A549 (cell line): ENCODE measurements at regions not wholly inside any gene's neighbourhood (a gene's known extent, or its start where the extent isn't known, plus 50 kb on each side); places are given as distances from the start of the nearest gene placed in this dataset.

Experiments
- CEBPB ChIP-seq, 2 experiments: fragments of >200 bp in 1 of 2; sonication (Bioruptor Twin) in 1 of 2; formaldehyde crosslinking in 1 of 2; IDR thresholded peaks; 2 replicates each; pipeline ENCODE4 v1.6.1; 2012 to 2016
- CTCF ChIP-seq: fragments of >200 bp; sonication (Bioruptor Twin); formaldehyde crosslinking; IDR thresholded peaks from 3 replicates; pipeline ENCODE4 v1.5.1; 2016
- ELK1 ChIP-seq: fragments of 150-350 bp; IDR thresholded peaks from 2 replicates; pipeline ENCODE4 v1.6.1; 2014; ENCODE audit warnings: low read depth, mild to moderate bottlenecking, low read length
- EP300 ChIP-seq, 2 experiments: fragments of >200 bp; sonication (Bioruptor Twin); formaldehyde crosslinking; IDR thresholded peaks; 2 replicates in 1 of 2; 3 replicates in 1 of 2; pipeline ENCODE4 v1.6.1; 2016 to 2017
- MAX ChIP-seq: IDR thresholded peaks from 2 replicates; pipeline ENCODE4 v1.6.1; 2012
- MYC ChIP-seq: IDR thresholded peaks from 2 replicates; pipeline ENCODE4 v1.6.1; 2012; ENCODE audit warnings: mild to moderate bottlenecking, inconsistent platforms, low read length, improper control_type of control experiment, borderline replicate concordance
- NFE2L2 ChIP-seq: fragments of 150-350 bp; conservative IDR thresholded peaks from 2 replicates; pipeline ENCODE4 v1.6.1; 2014; ENCODE audit warnings: low read length
- POLR2A ChIP-seq: IDR thresholded peaks from 2 replicates; pipeline ENCODE4 v1.6.1; 2012; ENCODE audit warnings: mild to moderate bottlenecking, low read length
- RAD21 ChIP-seq, 2 experiments: fragments of >200 bp in 1 of 2; sonication (Bioruptor Twin) in 1 of 2; formaldehyde crosslinking in 1 of 2; IDR thresholded peaks in 1 of 2; conservative IDR thresholded peaks in 1 of 2; 2 replicates in 1 of 2; 3 replicates in 1 of 2; pipeline ENCODE4 v1.6.1; 2012 to 2018; ENCODE audit warnings: inconsistent platforms in 1 of 2
- REST ChIP-seq: fragments of 200-600 bp; sonication (generic); IDR thresholded peaks from 2 replicates; pipeline ENCODE4 v1.6.1; 2016; ENCODE audit warnings: antibody characterized with exemption, mild to moderate bottlenecking, moderate library complexity
- RFX5 ChIP-seq: fragments of 450-650 bp; IDR thresholded peaks from 2 replicates; pipeline ENCODE4 v1.7.1; 2014; ENCODE audit warnings: antibody characterized with exemption, mild to moderate bottlenecking, moderate library complexity

DNA sequence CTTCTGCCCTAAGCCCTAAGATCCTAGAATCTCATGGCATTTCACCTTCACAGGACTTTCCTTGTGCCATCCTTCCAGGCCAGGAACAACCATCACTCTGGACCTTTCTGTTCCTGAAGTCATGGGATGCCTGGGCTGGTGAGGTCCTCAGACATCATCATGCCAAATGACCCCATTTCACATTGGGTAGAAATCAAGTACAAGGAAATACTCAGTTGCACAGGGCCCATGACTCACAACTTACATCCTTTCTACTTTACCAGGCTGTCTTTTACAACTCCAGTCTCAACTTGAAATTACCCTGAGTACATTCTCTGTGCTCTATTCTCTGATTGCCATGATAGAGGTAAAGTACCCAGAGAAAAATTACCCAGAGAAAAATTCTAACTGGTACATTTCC, 167.1 kb downstream of the PIK3R1 start:
- TF ChIP-seq POLR2A: no peak
- TF ChIP-seq CTCF: no peak
- TF ChIP-seq RAD21 (conservative IDR thresholded peaks at IDR 0.05 in 1 of 2, IDR thresholded peaks at IDR 0.05 in 1 of 2): no peak
- TF ChIP-seq MAX: no peak
- no peak for TF ChIP-seq EP300 (IDR thresholded peaks at IDR 0.05)
- TF ChIP-seq REST: no peak
- TF ChIP-seq NFE2L2: no peak
- TF ChIP-seq CEBPB (IDR thresholded peaks at IDR 0.05): no peak
- TF ChIP-seq RFX5: no peak
- TF ChIP-seq ELK1: no peak
- TF ChIP-seq MYC: no peak
